ENCODE measurements at regions not wholly inside any gene's neighbourhood (a gene's known extent, or its start where the extent isn't known, plus 50 kb on each side); places are given as distances from the start of the nearest gene placed in this dataset.
A peak's percentile ranks its signal among the peaks of the same experiment; 100 is the strongest.
"Not testable (repeated sequence)": the region's sequence is repeated elsewhere in the genome, so short reads cannot be mapped to it uniquely, and the experiment has no call there.

GRCh38 chr11:81787584-81788049 is 946.0 kb downstream of the FAM181B start:
- Mint-ChIP-seq H3K27me3 (peaks cover 0 to 1% of the 10 kb centered on the region in 2 donors), H3K9me3 (no peaks in the 10 kb centered on the region), H3K4me1 (peaks cover 4 to 13% (median 7%) of the 10 kb centered on the region in 4 donors), H3K4me3 (no peak overlapping the region), H3K36me3 (no peaks in the 10 kb centered on the region), H3K27ac (no peak overlapping the region)
- Histone ChIP-seq H3K27ac (ENCODE audit: low read depth, low read length) (no peak overlapping the region), H3K4me3 (ENCODE audit: low read length in 2 of 2) (no peak overlapping the region), H3K4me1 (ENCODE audit: insufficient read depth, low read length) (peaks cover 4% of the 10 kb centered on the region), H3K36me3 (ENCODE audit: insufficient read depth, low read length) (no peaks in the 10 kb centered on the region), H3K27me3 (ENCODE audit: insufficient read depth, low read length) (no peaks in the 10 kb centered on the region), H3K9me3 (ENCODE audit: control insufficient read depth in 1 of 2, low read length in 2 of 2) (no peaks in the 10 kb centered on the region)
- CTCF ChIA-PET (ENCODE audit: partially characterized antibody), result interaction anchor here (0.8 to 2.4 kb wide), 8 partner anchors 16 to 920 kb away, joined by 3 to 10 read pairs (median 6); no protein-coding TSS in a partner anchor
- DNase-seq, result peak; percentile 19 to 35 (median 33)
- POLR2A ChIA-PET (ENCODE audit: partially characterized antibody), result no interaction called here
- intact Hi-C loops (cut with micrococcal nuclease), result loop anchor here (1.0 to 5.0 kb wide), 4 partner anchors 23 to 910 kb away; no protein-coding TSS in a partner anchor

GRCh38 chr11:81772166-81772565 is 961.5 kb downstream of the FAM181B start:
- no peaks in the 10 kb centered on the region for H3K4me1 ChIP-seq (ENCODE audit: insufficient read depth, low read length)
- Mint-ChIP-seq H3K27ac (no peak overlapping the region), H3K27me3 (no peaks in the 10 kb centered on the region), H3K9me3 (no peaks in the 10 kb centered on the region), H3K4me1 (no peaks in the 10 kb centered on the region), H3K4me3 (no peak overlapping the region), H3K36me3 (no peaks in the 10 kb centered on the region)
- no peak overlapping the region for H3K4me3 ChIP-seq (ENCODE audit: low read length in 2 of 2)
- CTCF ChIA-PET (ENCODE audit: partially characterized antibody), result no interaction called here
- intact Hi-C loops (cut with micrococcal nuclease), result no loop called here
- no peak overlapping the region for H3K27ac ChIP-seq (ENCODE audit: low read depth, low read length)
- no peak for DNase-seq
- H3K27me3 ChIP-seq (ENCODE audit: insufficient read depth, low read length), result no peaks in the 10 kb centered on the region
- H3K9me3 ChIP-seq (ENCODE audit: control insufficient read depth in 1 of 2, low read length in 2 of 2), result no peaks in the 10 kb centered on the region
- H3K36me3 ChIP-seq (ENCODE audit: insufficient read depth, low read length), result no peaks in the 10 kb centered on the region
- POLR2A ChIA-PET (ENCODE audit: partially characterized antibody), result no interaction called here

- H3K4me1 Mint-ChIP-seq; H3K4me3 ChIP-seq (ENCODE audit: low read length in 2 of 2); H3K27me3 Mint-ChIP-seq; H3K4me1 ChIP-seq (ENCODE audit: insufficient read depth, low read length); H3K27ac Mint-ChIP-seq; DNase-seq; H3K4me3 Mint-ChIP-seq; CTCF ChIA-PET (ENCODE audit: partially characterized antibody); H3K27ac ChIP-seq (ENCODE audit: low read depth, low read length); H3K9me3 ChIP-seq (ENCODE audit: control insufficient read depth in 1 of 2, low read length in 2 of 2); H3K27me3 ChIP-seq (ENCODE audit: insufficient read depth, low read length); H3K36me3 ChIP-seq (ENCODE audit: insufficient read depth, low read length); H3K9me3 Mint-ChIP-seq; POLR2A ChIA-PET (ENCODE audit: partially characterized antibody); intact Hi-C loops (cut with micrococcal nuclease); H3K36me3 Mint-ChIP-seq: not testable (repeated sequence)
These were observed 963.8 kb downstream of the FAM181B start for GRCh38 chr11:81769906-81770305.

GRCh38 chr11:81756864-81757595 is 976.6 kb downstream of the FAM181B start:
- H3K27me3 Mint-ChIP-seq, result peaks cover 0 to 2% of the 10 kb centered on the region in 2 donors
- no peaks in the 10 kb centered on the region for H3K27me3 ChIP-seq (ENCODE audit: insufficient read depth, low read length)
- no peak for DNase-seq
- no peaks in the 10 kb centered on the region for H3K9me3 Mint-ChIP-seq
- H3K36me3 Mint-ChIP-seq, result no peaks in the 10 kb centered on the region
- intact Hi-C loops (cut with micrococcal nuclease), result no loop called here
- H3K4me1 ChIP-seq (ENCODE audit: insufficient read depth, low read length), result no peaks in the 10 kb centered on the region
- no peaks in the 10 kb centered on the region for H3K36me3 ChIP-seq (ENCODE audit: insufficient read depth, low read length)
- ChIA-PET POLR2A (ENCODE audit: partially characterized antibody) (no interaction called here), CTCF (ENCODE audit: partially characterized antibody) (no interaction called here)
- H3K9me3 ChIP-seq (ENCODE audit: control insufficient read depth in 1 of 2, low read length in 2 of 2), result no peaks in the 10 kb centered on the region
- no peak overlapping the region for H3K27ac ChIP-seq (ENCODE audit: low read depth, low read length)
- H3K4me1 Mint-ChIP-seq, result no peaks in the 10 kb centered on the region
- no peak overlapping the region for H3K4me3 ChIP-seq (ENCODE audit: low read length in 2 of 2)
- H3K4me3 Mint-ChIP-seq, result no peak overlapping the region
- no peak overlapping the region for H3K27ac Mint-ChIP-seq

- intact Hi-C loops (cut with micrococcal nuclease), result no loop called here
- Histone ChIP-seq H3K4me3 (ENCODE audit: low read length in 2 of 2) (no peak overlapping the region), H3K4me1 (ENCODE audit: insufficient read depth, low read length) (no peaks in the 10 kb centered on the region), H3K36me3 (ENCODE audit: insufficient read depth, low read length) (no peaks in the 10 kb centered on the region), H3K27me3 (ENCODE audit: insufficient read depth, low read length) (no peaks in the 10 kb centered on the region), H3K27ac (ENCODE audit: low read depth, low read length) (no peak overlapping the region), H3K9me3 (ENCODE audit: control insufficient read depth in 1 of 2, low read length in 2 of 2) (no peaks in the 10 kb centered on the region)
- H3K27me3 Mint-ChIP-seq, result peaks cover 1 to 3% of the 10 kb centered on the region in 2 donors
- H3K4me1 Mint-ChIP-seq, result peaks cover 0 to 2% (median 0%) of the 10 kb centered on the region in 4 donors
- no peak overlapping the region for H3K4me3 Mint-ChIP-seq
- DNase-seq, result no peak
- H3K27ac Mint-ChIP-seq, result peak overlapping the region in 1 of 7 donors; percentile 53
- no peaks in the 10 kb centered on the region for H3K36me3 Mint-ChIP-seq
- no peaks in the 10 kb centered on the region for H3K9me3 Mint-ChIP-seq
- ChIA-PET POLR2A (ENCODE audit: partially characterized antibody) (no interaction called here), CTCF (ENCODE audit: partially characterized antibody) (no interaction called here)
These were observed 984.4 kb downstream of the FAM181B start for GRCh38 chr11:81749245-81749644.

GRCh38 chr11:81744336-81745116 is 989.1 kb downstream of the FAM181B start:
- ChIA-PET POLR2A (ENCODE audit: partially characterized antibody) (no interaction called here), CTCF (ENCODE audit: partially characterized antibody) (no interaction called here)
- no peaks in the 10 kb centered on the region for H3K36me3 ChIP-seq (ENCODE audit: insufficient read depth, low read length)

GRCh38 chr11:81725701-81726100 is 1008.0 kb downstream of the FAM181B start:
- Mint-ChIP-seq H3K27ac (no peak overlapping the region), H3K4me3 (no peak overlapping the region), H3K27me3 (no peaks in the 10 kb centered on the region), H3K4me1 (no peaks in the 10 kb centered on the region), H3K36me3 (peaks cover 0 to 2% of the 10 kb centered on the region in 2 donors), H3K9me3 (peaks cover 0 to 15% (median 11%) of the 10 kb centered on the region in 8 donors)
- Histone ChIP-seq H3K36me3 (ENCODE audit: insufficient read depth, low read length) (no peaks in the 10 kb centered on the region), H3K4me3 (ENCODE audit: low read length in 2 of 2) (no peak overlapping the region), H3K27me3 (ENCODE audit: insufficient read depth, low read length) (no peaks in the 10 kb centered on the region), H3K4me1 (ENCODE audit: insufficient read depth, low read length) (no peaks in the 10 kb centered on the region), H3K27ac (ENCODE audit: low read depth, low read length) (no peak overlapping the region), H3K9me3 (ENCODE audit: control insufficient read depth in 1 of 2, low read length in 2 of 2) (no peaks in the 10 kb centered on the region)
- DNase-seq, result no peak
- intact Hi-C loops (cut with micrococcal nuclease), result no loop called here
- ChIA-PET CTCF (ENCODE audit: partially characterized antibody) (no interaction called here), POLR2A (ENCODE audit: partially characterized antibody) (no interaction called here)

More at GRCh38 chr11:81744336-81745116, 989.1 kb downstream of the FAM181B start:
- Mint-ChIP-seq H3K4me1 (peaks cover 0 to under 1% (median 0%) of the 10 kb centered on the region in 4 donors), H3K27ac (no peak overlapping the region), H3K9me3 (no peaks in the 10 kb centered on the region), H3K27me3 (peaks cover 1 to 7% of the 10 kb centered on the region in 2 donors), H3K4me3 (no peak overlapping the region), H3K36me3 (no peaks in the 10 kb centered on the region)
- no peak for DNase-seq
- H3K27me3 ChIP-seq (ENCODE audit: insufficient read depth, low read length), result no peaks in the 10 kb centered on the region
- no peaks in the 10 kb centered on the region for H3K4me1 ChIP-seq (ENCODE audit: insufficient read depth, low read length)
- intact Hi-C loops (cut with micrococcal nuclease), result no loop called here
- H3K9me3 ChIP-seq (ENCODE audit: control insufficient read depth in 1 of 2, low read length in 2 of 2), result no peaks in the 10 kb centered on the region
- no peak overlapping the region for H3K4me3 ChIP-seq (ENCODE audit: low read length in 2 of 2)
- H3K27ac ChIP-seq (ENCODE audit: low read depth, low read length), result no peak overlapping the region

Data from CD4-positive, alpha-beta memory T cell (primary cell).